ENCODE measurements at regions not wholly inside any gene's neighbourhood (a gene's known extent, or its start where the extent isn't known, plus 50 kb on each side); places are given as distances from the start of the nearest gene placed in this dataset.

DNA sequence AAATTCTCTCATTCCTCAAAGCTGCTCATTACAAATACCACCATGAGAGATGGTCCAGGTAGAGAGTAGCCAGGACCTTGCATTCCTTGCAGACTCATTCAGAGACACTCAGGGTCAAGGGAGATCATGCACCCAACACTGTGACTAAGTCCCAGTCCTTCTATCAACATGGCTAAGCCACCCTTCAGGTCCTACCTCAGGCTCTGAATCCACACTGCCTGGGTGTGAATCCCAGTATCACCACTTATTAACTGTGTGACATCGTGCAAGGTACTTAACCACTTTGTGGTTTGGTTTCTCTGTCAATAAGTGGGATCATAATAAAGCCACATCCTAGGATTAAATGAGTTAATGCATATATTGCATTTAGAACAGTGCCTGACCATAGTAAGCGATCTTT, 124.1 kb upstream of the NEIL3 start:
- intact Hi-C loops (cut with DNase I) = no loop called here
- H3K4me3 ChIP-seq = no peak overlapping the region
- no peaks in the 10 kb centered on the region for H3K27me3 ChIP-seq
- H3K36me3 ChIP-seq = no peaks in the 10 kb centered on the region
- 81 to 88% (median 85%) methylated on average over 2 of the region's 2 CpGs for WGBS, 4 donors
- H3K9me3 ChIP-seq = no peaks in the 10 kb centered on the region
- no peaks in the 10 kb centered on the region for H3K4me1 ChIP-seq
- no peak overlapping the region for H3K27ac ChIP-seq
- ATAC-seq (no peak), DNase-seq (no peak)
- TF ChIP-seq POLR2A (IDR thresholded peaks at IDR 0.05) = no peak
- TF ChIP-seq, protein P1, sequence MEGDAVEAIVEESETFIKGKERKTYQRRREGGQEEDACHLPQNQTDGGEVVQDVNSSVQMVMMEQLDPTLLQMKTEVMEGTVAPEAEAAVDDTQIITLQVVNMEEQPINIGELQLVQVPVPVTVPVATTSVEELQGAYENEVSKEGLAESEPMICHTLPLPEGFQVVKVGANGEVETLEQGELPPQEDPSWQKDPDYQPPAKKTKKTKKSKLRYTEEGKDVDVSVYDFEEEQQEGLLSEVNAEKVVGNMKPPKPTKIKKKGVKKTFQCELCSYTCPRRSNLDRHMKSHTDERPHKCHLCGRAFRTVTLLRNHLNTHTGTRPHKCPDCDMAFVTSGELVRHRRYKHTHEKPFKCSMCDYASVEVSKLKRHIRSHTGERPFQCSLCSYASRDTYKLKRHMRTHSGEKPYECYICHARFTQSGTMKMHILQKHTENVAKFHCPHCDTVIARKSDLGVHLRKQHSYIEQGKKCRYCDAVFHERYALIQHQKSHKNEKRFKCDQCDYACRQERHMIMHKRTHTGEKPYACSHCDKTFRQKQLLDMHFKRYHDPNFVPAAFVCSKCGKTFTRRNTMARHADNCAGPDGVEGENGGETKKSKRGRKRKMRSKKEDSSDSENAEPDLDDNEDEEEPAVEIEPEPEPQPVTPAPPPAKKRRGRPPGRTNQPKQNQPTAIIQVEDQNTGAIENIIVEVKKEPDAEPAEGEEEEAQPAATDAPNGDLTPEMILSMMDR (IDR thresholded peaks at IDR 0.05) = no peak

DNA sequence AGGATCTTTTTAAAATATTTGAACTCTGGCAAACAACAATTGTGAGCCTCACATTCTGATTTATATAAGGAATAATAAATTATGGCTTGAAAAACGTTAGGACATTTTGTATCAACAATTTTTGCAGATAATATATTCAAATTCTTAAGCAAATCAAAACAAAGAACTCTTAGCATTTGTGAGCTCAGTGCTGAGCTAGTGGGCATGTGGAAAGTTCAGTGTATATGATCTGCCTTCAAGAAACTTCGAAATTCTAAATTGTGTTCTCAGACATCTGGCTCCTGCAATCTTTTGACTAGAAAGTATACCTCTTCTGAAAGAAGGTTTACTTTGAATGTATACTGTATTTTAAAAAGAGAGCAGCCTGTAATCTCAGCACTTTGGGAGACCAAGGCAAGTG, 122.3 kb upstream of the NEIL3 start:
- TF ChIP-seq POLR2A (IDR thresholded peaks at IDR 0.05) = no peak
- TF ChIP-seq, protein P1 (IDR thresholded peaks at IDR 0.05) = no peak
- Histone ChIP-seq H3K27ac (no peak overlapping the region), H3K4me3 (no peak overlapping the region), H3K9me3 (no peaks in the 10 kb centered on the region), H3K4me1 (no peaks in the 10 kb centered on the region), H3K27me3 (no peaks in the 10 kb centered on the region), H3K36me3 (no peaks in the 10 kb centered on the region)
- intact Hi-C loops (cut with DNase I) = no loop called here
- 55 to 66% (median 63%) methylated on average over 2 of the region's 2 CpGs for WGBS, 4 donors
- ATAC-seq = no peak
- DNase-seq = no peak

DNA sequence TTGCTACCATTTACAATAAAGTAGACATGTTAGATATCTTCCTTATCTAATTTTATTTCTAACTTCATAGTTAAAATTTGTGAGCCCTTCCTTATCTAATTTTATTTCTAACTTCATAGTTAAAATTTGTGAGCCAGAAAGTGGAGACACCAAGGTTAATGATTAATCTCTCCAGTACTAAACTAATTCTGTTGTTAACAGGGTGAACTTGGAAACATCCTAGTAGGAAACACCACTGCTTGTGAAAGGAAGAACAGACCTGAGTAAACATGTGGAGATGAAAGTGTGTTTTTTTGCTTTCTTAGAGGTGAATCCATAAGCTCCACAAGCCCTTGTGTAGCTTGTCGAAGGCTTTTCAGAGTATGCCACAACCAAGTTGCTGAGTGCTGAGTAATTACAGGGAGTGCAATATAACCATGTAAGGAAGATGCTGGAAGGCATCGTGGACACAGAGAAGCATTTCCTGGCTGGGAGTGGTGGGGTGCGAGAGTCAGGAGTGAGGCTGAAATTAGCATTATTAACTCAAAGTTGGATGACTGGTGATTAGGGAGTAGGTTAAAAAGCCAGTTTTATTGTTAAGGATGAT, 118.6 kb upstream of the NEIL3 start:
- ATAC-seq (no peak), DNase-seq (no peak)
- H3K36me3 ChIP-seq = no peaks in the 10 kb centered on the region
- intact Hi-C loops (cut with DNase I) = no loop called here
- no peaks in the 10 kb centered on the region for H3K4me1 ChIP-seq
- no peak overlapping the region for H3K4me3 ChIP-seq
- WGBS, 4 donors = 45 to 65% (median 50%) methylated on average over 3 of the region's 3 CpGs
- H3K27ac ChIP-seq = no peak overlapping the region
- H3K27me3 ChIP-seq = no peaks in the 10 kb centered on the region
- peaks cover 0 to 2% (median 0%) of the 10 kb centered on the region in 12 donors for H3K9me3 ChIP-seq
- TF ChIP-seq, protein P1 (IDR thresholded peaks at IDR 0.05) = no peak
- no peak for TF ChIP-seq POLR2A (IDR thresholded peaks at IDR 0.05)

DNA sequence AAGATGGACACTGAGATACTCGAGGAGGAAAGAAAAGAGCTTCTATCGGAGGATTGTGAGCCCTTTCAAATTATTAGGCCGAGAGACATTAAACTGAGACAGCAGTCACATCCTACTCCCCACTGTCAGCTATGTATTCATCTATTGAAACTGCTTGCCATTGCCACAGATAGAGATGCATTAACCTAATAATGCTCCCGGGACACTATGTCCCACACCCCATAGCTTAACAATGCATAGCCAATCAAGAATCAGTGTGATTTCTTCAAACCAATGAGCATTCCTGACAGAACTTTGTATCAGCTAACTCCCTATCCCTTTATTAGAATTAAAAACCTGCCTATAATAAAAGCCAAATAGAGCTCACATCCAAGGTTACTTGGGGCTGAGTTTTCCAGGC, 118.1 kb upstream of the NEIL3 start:
- WGBS, 4 donors = 65 to 66% (median 66%) methylated on average over 4 of the region's 4 CpGs
- intact Hi-C loops (cut with DNase I) = no loop called here
- TF ChIP-seq, protein P1 (IDR thresholded peaks at IDR 0.05) = no peak
- TF ChIP-seq POLR2A (IDR thresholded peaks at IDR 0.05) = no peak

More for the DNA sequence above, 118.1 kb upstream of the NEIL3 start:
- Histone ChIP-seq H3K27ac (no peak overlapping the region), H3K36me3 (no peaks in the 10 kb centered on the region), H3K27me3 (no peaks in the 10 kb centered on the region), H3K4me3 (no peak overlapping the region), H3K9me3 (peaks cover 0 to 6% (median 0%) of the 10 kb centered on the region in 12 donors), H3K4me1 (no peaks in the 10 kb centered on the region)
- DNase-seq = no peak
- ATAC-seq = no peak

Measured in heart left ventricle (tissue), 16 donors.